HG02981 (cell line): ENCODE measurements at regions not wholly inside any gene's neighbourhood (a gene's known extent, or its start where the extent isn't known, plus 50 kb on each side); places are given as distances from the start of the nearest gene placed in this dataset.
"Not testable (repeated sequence)": the region's sequence is repeated elsewhere in the genome, so short reads cannot be mapped to it uniquely, and the experiment has no call there.

ENCODE experiments used
- ATAC-seq: cut with Tn5 transposase; IDR thresholded peaks from one replicate; pipeline ENCODE4 v1.9.1; 2021; ENCODE audit warnings: mild to moderate bottlenecking, moderate library complexity; ENCODE audit not compliant: unreplicated experiment

GRCh38 chr15:84534561-84535235, 66.1 kb upstream of the ZSCAN2 start:
- not testable (repeated sequence) for ATAC-seq

GRCh38 chr15:84536181-84536580, 64.6 kb upstream of the ZSCAN2 start:
- not testable (repeated sequence) for ATAC-seq

GRCh38 chr15:84544586-84544985, 56.2 kb upstream of the ZSCAN2 start:
- ATAC-seq: not testable (repeated sequence)

GRCh38 chr15:84547150-84547549, 53.7 kb upstream of the ZSCAN2 start:
- ATAC-seq: not testable (repeated sequence)

- not testable (repeated sequence) for ATAC-seq
These were observed 50.3 kb upstream of the ZSCAN2 start for GRCh38 chr15:84550503-84550902.
